DND-41 (cell line): ENCODE measurements at regions not wholly inside any gene's neighbourhood (a gene's known extent, or its start where the extent isn't known, plus 50 kb on each side); places are given as distances from the start of the nearest gene placed in this dataset.

Experiments used
- EZH2 ChIP-seq: IDR thresholded peaks from 3 replicates; pipeline ENCODE4 v1.6.1; 2012; ENCODE audit warnings: borderline replicate concordance, low read depth, mild to moderate bottlenecking, moderate library complexity, low read length, inconsistent platforms; ENCODE audit not compliant: severe bottlenecking
- TF ChIP-seq, protein P1 (sequence below): IDR thresholded peaks from 2 replicates; pipeline ENCODE4 v1.5.1; 2012; ENCODE audit warnings: borderline replicate concordance, low read length, moderate library complexity, mild to moderate bottlenecking; ENCODE audit not compliant: poor library complexity, severe bottlenecking; ENCODE audit errors: extremely low read depth

DNA sequence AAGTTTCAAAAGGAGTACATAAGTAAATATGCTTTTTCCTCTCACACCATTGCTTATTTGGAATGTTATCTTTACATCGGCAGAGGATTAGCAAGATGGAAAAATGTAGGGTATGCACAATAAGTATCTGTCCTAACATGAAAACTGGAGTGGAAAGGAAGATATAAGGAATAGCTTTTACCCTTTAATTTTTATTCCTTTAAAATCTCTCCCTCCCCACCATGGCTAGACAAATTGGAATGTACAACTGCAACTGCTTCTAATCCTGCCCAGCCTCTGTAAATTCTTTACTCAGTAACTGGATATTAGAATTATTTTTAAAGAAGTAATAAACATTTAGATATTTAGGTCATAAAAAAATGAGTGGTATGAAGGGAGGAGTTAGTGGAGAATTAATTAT lies 171.5 kb downstream of the PCDH18 start:
- TF ChIP-seq, protein P1, sequence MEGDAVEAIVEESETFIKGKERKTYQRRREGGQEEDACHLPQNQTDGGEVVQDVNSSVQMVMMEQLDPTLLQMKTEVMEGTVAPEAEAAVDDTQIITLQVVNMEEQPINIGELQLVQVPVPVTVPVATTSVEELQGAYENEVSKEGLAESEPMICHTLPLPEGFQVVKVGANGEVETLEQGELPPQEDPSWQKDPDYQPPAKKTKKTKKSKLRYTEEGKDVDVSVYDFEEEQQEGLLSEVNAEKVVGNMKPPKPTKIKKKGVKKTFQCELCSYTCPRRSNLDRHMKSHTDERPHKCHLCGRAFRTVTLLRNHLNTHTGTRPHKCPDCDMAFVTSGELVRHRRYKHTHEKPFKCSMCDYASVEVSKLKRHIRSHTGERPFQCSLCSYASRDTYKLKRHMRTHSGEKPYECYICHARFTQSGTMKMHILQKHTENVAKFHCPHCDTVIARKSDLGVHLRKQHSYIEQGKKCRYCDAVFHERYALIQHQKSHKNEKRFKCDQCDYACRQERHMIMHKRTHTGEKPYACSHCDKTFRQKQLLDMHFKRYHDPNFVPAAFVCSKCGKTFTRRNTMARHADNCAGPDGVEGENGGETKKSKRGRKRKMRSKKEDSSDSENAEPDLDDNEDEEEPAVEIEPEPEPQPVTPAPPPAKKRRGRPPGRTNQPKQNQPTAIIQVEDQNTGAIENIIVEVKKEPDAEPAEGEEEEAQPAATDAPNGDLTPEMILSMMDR, result no peak
- TF ChIP-seq EZH2, result no peak
